ENCODE measurements at regions not wholly inside any gene's neighbourhood (a gene's known extent, or its start where the extent isn't known, plus 50 kb on each side); places are given as distances from the start of the nearest gene placed in this dataset.

GRCh38 chr15:31163769-31164572, 62.4 kb upstream of the TRPM1 start:
- DNase-seq (no peak), ATAC-seq (no peak)
- no peaks in the 10 kb centered on the region for H3K9me3 Mint-ChIP-seq
- no peak overlapping the region for H3K4me3 Mint-ChIP-seq
- POLR2A ChIA-PET = interaction anchor here (0.6 kb wide), 1 partner anchor 51 kb away, joined by 3 read pairs; no protein-coding TSS in a partner anchor
- no peak overlapping the region for H3K27ac Mint-ChIP-seq
- peaks cover 0 to 14% (median 4%) of the 10 kb centered on the region in 4 donors for H3K4me1 Mint-ChIP-seq
- H3K27me3 Mint-ChIP-seq = peaks cover 0 to 13% (median 6%) of the 10 kb centered on the region in 5 donors
- no peaks in the 10 kb centered on the region for H3K36me3 Mint-ChIP-seq

GRCh38 chr15:31164573-31164912, 63.0 kb upstream of the TRPM1 start:
- Mint-ChIP-seq H3K27me3 (peaks cover 0 to 13% (median 6%) of the 10 kb centered on the region in 5 donors), H3K9me3 (no peaks in the 10 kb centered on the region), H3K4me1 (peaks cover 0 to 14% (median 4%) of the 10 kb centered on the region in 4 donors), H3K36me3 (no peaks in the 10 kb centered on the region), H3K4me3 (no peak overlapping the region), H3K27ac (no peak overlapping the region)
- no peak for DNase-seq
- no peak for ATAC-seq
- POLR2A ChIA-PET = interaction anchor here (0.6 kb wide), 1 partner anchor 51 kb away, joined by 3 read pairs; no protein-coding TSS in a partner anchor

DNA sequence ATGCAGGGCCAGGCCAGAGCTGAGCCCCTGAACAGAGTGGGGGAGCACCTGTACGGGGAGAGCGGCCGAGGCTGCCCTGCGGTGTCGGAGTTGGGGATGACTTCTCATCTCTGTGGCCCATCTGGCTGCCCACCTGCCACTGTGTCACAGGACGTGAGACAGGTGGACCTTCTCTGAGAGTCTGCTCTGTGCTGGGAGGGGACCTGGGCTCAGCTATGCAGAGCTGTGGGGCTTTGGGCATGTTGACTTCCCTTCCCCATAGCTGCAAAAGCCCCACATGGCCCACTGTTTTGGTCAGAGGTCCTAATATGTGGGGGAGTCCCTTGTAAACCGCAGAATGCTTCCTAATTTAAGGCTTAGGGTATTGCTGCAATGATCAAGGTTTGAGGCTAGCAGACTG, 68.0 kb upstream of the TRPM1 start:
- Mint-ChIP-seq H3K4me3 (no peak overlapping the region), H3K27me3 (peaks cover 0 to under 1% (median 0%) of the 10 kb centered on the region in 5 donors), H3K4me1 (peaks cover 0 to 14% (median 4%) of the 10 kb centered on the region in 4 donors), H3K36me3 (no peaks in the 10 kb centered on the region), H3K27ac (no peak overlapping the region), H3K9me3 (no peaks in the 10 kb centered on the region)
- ATAC-seq (no peak), DNase-seq (no peak)
- POLR2A ChIA-PET = interaction anchor here (0.6 kb wide), 1 partner anchor 23 kb away, joined by 6 read pairs; no protein-coding TSS in a partner anchor

DNA sequence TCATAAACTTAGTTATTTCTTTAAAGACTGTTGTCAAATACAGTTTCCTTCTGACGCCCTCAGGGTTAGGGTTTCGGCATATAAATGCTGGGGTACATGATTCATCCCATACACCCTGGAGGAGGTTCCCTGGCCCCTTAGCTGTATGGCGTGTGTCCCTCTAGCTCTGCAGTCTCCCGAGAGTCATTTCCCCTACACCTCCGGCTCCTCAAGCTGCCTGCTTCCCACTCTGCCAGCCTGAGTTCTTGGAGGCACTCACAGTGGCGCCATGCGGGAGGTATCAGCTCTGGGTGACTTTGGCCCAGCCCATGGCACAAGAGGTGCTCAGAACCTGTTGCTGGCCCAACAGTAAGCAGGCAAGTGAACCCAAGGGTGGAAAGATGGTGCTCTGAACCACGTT, 70.2 kb upstream of the TRPM1 start:
- H3K4me3 Mint-ChIP-seq = no peak overlapping the region
- H3K36me3 Mint-ChIP-seq = no peaks in the 10 kb centered on the region
- no peaks in the 10 kb centered on the region for H3K9me3 Mint-ChIP-seq
- H3K4me1 Mint-ChIP-seq = peaks cover 0 to 14% (median 4%) of the 10 kb centered on the region in 4 donors
- peak overlapping the region in 1 of 10 donors; percentile 20 for H3K27ac Mint-ChIP-seq
- ATAC-seq = no peak
- no peaks in the 10 kb centered on the region for H3K27me3 Mint-ChIP-seq
- POLR2A ChIA-PET = no interaction called here
- no peak for DNase-seq

- Mint-ChIP-seq H3K4me1 (peaks cover 0 to 9% (median 2%) of the 10 kb centered on the region in 4 donors), H3K9me3 (no peaks in the 10 kb centered on the region)
Observed at GRCh38 chr15:31172606-31173005, 71.1 kb upstream of the TRPM1 start.

DNA sequence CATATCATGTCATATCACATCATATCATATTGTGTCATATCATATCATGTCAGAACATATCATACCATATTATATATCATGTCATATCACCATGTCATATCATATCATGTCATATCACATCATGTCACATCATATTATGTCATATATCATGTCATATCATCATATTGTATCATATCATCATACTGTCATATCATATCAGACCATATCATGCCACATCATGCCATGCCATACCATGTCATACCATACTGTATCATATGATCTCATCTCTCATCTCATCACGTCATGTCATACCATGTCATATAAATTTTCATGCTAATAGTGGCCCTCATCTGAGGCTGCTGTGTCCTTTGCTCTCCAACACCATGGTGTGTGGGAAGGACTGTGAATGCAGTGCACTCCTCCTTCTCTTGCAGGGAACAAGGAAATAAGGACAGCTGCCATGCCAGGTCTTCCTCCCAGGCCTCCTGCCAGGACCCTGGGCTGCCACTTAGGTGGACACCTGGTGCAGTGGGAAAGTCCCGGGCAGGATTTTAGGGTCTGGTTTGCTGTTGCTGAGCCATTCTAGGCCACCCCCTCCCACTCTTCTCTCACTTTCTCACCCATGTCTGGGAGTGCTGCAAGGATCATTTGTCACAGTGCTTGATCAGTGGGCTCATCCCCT, 72.4 kb upstream of the TRPM1 start:
- POLR2A ChIA-PET = no interaction called here
- Mint-ChIP-seq H3K4me3 (no peak overlapping the region), H3K9me3 (no peaks in the 10 kb centered on the region), H3K4me1 (peaks cover 0 to 8% (median 6%) of the 10 kb centered on the region in 4 donors), H3K27me3 (no peaks in the 10 kb centered on the region), H3K36me3 (no peaks in the 10 kb centered on the region), H3K27ac (no peak overlapping the region)
- ATAC-seq (no peak), DNase-seq (no peak)

More at GRCh38 chr15:31172606-31173005, 71.1 kb upstream of the TRPM1 start:
- H3K4me3 Mint-ChIP-seq = no peak overlapping the region
- DNase-seq (no peak), ATAC-seq (no peak)
- H3K27me3 Mint-ChIP-seq = no peaks in the 10 kb centered on the region
- POLR2A ChIA-PET = no interaction called here
- no peak overlapping the region for H3K27ac Mint-ChIP-seq
- H3K36me3 Mint-ChIP-seq = no peaks in the 10 kb centered on the region

DNA sequence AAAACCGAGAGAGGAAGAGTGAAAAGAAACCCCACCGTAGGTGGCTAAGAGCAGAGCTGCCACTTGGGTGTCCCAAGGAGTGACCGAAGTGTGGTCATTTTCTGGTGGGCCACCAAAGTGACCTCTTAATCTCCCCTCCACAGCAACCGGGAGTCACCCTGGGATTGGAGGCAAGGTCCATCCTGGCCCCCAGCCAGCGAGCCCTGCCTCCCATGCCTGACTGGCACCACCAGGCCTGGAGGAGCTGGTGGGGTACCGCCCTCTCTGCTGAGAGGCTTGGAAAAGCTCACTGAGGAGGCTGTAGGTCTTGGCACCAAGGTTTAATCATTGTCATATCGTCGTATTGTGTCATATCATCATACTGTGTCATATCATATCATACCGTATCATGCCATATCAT, 74.0 kb upstream of the TRPM1 start:
- ATAC-seq = no peak
- H3K9me3 Mint-ChIP-seq = peaks cover 0 to 10% (median 2%) of the 10 kb centered on the region in 9 donors
- POLR2A ChIA-PET = no interaction called here
- no peak overlapping the region for H3K4me3 Mint-ChIP-seq
- H3K36me3 Mint-ChIP-seq = peaks cover 0 to 2% (median under 1%) of the 10 kb centered on the region in 3 donors
- H3K4me1 Mint-ChIP-seq = peaks cover 4 to 18% (median 15%) of the 10 kb centered on the region in 4 donors
- H3K27me3 Mint-ChIP-seq = peaks cover 0 to under 1% (median 0%) of the 10 kb centered on the region in 5 donors
- H3K27ac Mint-ChIP-seq = no peak overlapping the region
- no peak for DNase-seq

DNA sequence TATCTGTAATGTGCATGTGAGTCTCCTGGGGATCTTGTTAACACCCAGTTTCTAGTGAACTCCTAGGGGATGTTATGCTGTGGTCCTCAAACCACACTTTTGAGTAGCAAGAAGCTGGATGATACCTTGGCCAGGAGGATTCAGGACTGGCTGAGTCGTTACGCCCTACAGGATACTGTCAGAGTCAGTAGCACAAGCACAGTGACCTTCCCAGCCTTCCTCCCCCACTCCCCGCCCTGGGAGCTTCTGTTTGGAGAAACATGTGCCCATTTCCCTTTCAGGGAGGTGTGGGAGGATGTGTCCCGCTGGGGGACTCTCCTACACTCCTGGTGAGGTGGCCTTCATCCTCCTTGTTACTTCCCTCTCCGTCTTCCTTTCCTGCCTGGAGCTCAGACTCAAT, 76.4 kb upstream of the TRPM1 start:
- ATAC-seq = no peak
- no peak overlapping the region for H3K4me3 Mint-ChIP-seq
- peaks cover 0 to 28% (median 9%) of the 10 kb centered on the region in 9 donors for H3K9me3 Mint-ChIP-seq
- H3K27ac Mint-ChIP-seq = no peak overlapping the region
- no peak for DNase-seq
- H3K27me3 Mint-ChIP-seq = peaks cover 0 to 3% (median 0%) of the 10 kb centered on the region in 5 donors
- peaks cover 4 to 18% (median 15%) of the 10 kb centered on the region in 4 donors for H3K4me1 Mint-ChIP-seq
- peaks cover 0 to 12% (median 10%) of the 10 kb centered on the region in 3 donors for H3K36me3 Mint-ChIP-seq
- POLR2A ChIA-PET = interaction anchor here (0.6 kb wide), 1 partner anchor 73 kb away, joined by 4 read pairs; no protein-coding TSS in a partner anchor

DNA sequence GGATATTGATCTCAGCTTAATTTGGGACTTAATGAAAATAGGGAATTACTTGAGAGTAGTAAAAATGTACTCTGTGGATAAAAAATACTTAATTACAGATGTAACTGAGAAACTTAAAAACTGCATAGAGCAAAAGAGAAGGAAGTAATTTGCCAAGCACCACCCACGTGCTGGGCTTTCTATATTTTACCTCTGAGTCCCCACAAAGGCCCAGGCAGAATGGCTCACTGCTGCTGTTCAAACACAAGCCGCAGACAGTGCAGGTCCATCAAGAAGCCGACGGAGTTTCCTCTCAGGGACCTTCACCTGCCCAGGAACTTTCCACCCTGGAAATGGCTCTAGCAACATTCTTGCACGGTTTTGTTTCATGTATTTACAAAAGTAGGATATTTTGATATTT, 77.2 kb upstream of the TRPM1 start:
- Mint-ChIP-seq H3K4me3 (no peak overlapping the region), H3K9me3 (peaks cover 0 to 28% (median 10%) of the 10 kb centered on the region in 9 donors), H3K4me1 (peaks cover 4 to 18% (median 15%) of the 10 kb centered on the region in 4 donors), H3K36me3 (peaks cover 0 to 12% (median 10%) of the 10 kb centered on the region in 3 donors), H3K27ac (peak overlapping the region in 1 of 10 donors; percentile 53), H3K27me3 (peaks cover 0 to 3% (median 0%) of the 10 kb centered on the region in 5 donors)
- DNase-seq (no peak), ATAC-seq (no peak)
- POLR2A ChIA-PET = interaction anchor here (0.6 kb wide), 1 partner anchor 74 kb away, joined by 4 read pairs; no protein-coding TSS in a partner anchor

DNA sequence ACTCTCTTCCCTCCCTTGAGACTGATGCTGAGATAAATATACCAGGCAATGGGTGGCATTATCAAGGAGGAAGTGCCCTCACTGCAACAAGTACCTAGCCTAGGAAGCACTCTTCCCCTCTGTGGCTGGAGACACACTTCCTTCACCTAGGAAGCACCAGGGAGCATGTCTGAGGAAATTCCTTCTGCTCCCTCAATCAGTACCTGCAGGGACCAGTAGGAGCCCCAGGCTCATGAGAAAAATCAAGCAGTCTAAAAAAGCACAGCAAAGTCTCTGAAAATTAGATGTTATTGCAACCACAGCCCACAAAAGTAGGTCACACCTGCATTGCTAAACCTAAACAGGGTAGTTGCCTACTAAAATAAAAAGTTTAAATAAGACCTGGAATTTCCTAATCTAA, 78.2 kb upstream of the TRPM1 start:
- POLR2A ChIA-PET = no interaction called here
- peaks cover 4 to 18% (median 15%) of the 10 kb centered on the region in 4 donors for H3K4me1 Mint-ChIP-seq
- no peak for ATAC-seq
- peaks cover 0 to 3% (median 0%) of the 10 kb centered on the region in 5 donors for H3K27me3 Mint-ChIP-seq
- H3K36me3 Mint-ChIP-seq = peaks cover 0 to 12% (median 10%) of the 10 kb centered on the region in 3 donors
- peak overlapping the region in 6 of 10 donors; percentile 7 to 66 (median 34) for H3K4me3 Mint-ChIP-seq
- no peak for DNase-seq
- H3K9me3 Mint-ChIP-seq = peaks cover 0 to 28% (median 10%) of the 10 kb centered on the region in 9 donors
- H3K27ac Mint-ChIP-seq = peak overlapping the region in 4 of 10 donors; percentile 15 to 68 (median 32)

DNA sequence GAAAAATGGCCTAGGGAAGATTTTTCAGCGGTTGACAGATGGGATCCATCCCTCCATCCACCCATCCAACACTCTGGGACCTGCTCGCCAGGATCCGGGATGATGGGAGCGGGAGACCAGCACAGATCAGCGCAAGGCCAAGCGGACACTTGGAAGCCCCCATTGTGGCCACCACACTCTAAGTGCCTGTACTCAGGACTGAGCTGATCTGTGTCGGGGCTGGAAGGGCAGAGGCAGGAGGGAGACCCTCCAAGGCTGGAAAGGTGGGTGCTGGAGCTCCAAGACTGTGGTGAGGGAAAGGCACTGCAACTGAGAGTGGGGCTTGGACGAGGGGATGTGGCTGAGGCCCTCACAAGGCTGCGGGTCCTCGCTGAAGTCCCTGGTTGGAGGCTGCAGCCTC, 91.8 kb upstream of the TRPM1 start:
- H3K4me1 Mint-ChIP-seq = peaks cover 0 to 5% (median 0%) of the 10 kb centered on the region in 4 donors
- DNase-seq (no peak), ATAC-seq (no peak)
- no peak overlapping the region for H3K4me3 Mint-ChIP-seq
- POLR2A ChIA-PET = no interaction called here
- peaks cover 0 to 4% (median 0%) of the 10 kb centered on the region in 5 donors for H3K27me3 Mint-ChIP-seq
- peaks cover 0 to 18% (median 16%) of the 10 kb centered on the region in 3 donors for H3K36me3 Mint-ChIP-seq
- H3K27ac Mint-ChIP-seq = no peak overlapping the region
- peaks cover 7 to 19% (median 17%) of the 10 kb centered on the region in 9 donors for H3K9me3 Mint-ChIP-seq

- Mint-ChIP-seq H3K36me3 (peaks cover 0 to 3% (median 0%) of the 10 kb centered on the region in 3 donors), H3K27me3 (peaks cover 0 to 2% (median 0%) of the 10 kb centered on the region in 5 donors), H3K27ac (no peak overlapping the region), H3K9me3 (no peaks in the 10 kb centered on the region), H3K4me3 (no peak overlapping the region), H3K4me1 (peaks cover 6 to 11% (median 8%) of the 10 kb centered on the region in 4 donors)
- POLR2A ChIA-PET = no interaction called here
- no peak for ATAC-seq
- no peak for DNase-seq
Observed at GRCh38 chr15:31195871-31196270, 94.3 kb upstream of the TRPM1 start.

All from naive thymus-derived CD8-positive, alpha-beta T cell (primary cell).